K562 (cell line): ENCODE measurements at regions not wholly inside any gene's neighbourhood (a gene's known extent, or its start where the extent isn't known, plus 50 kb on each side); places are given as distances from the start of the nearest gene placed in this dataset.
A peak's percentile ranks its signal among the peaks of the same experiment; 100 is the strongest.

ENCODE experiments used
- ATF1 ChIP-seq, 2 experiments: fragments of 450-650 bp in 1 of 2; IDR thresholded peaks; 2 replicates each; pipeline ENCODE4 v1.6.1; 2016; ENCODE audit warnings: missing compliant biosample characterization in 1 of 2, missing genetic modification characterization in 1 of 2
- CAMTA2 ChIP-seq: fragments of 250-450 bp; sonication (Bioruptor Pico); conservative IDR thresholded peaks from 2 replicates; pipeline ENCODE4 v1.5.1; 2022
- CXXC5 ChIP-seq: fragments of 250-450 bp; sonication (Bioruptor Pico); IDR thresholded peaks from 2 replicates; pipeline ENCODE4 v1.8.0; 2022; ENCODE audit warnings: inconsistent platforms, mild to moderate bottlenecking, moderate library complexity
- ELK3 ChIP-seq: fragments of 450-650 bp; formaldehyde crosslinking; IDR thresholded peaks from 2 replicates; pipeline ENCODE4 v1.4.0; 2020; ENCODE audit warnings: mild to moderate bottlenecking
- FOSL1 ChIP-seq: fragments of 200-800 bp; sonication (Bioruptor generic); conservative IDR thresholded peaks from 2 replicates; pipeline ENCODE4 v1.6.1; 2016; ENCODE audit warnings: missing genetic modification characterization, missing compliant biosample characterization
- FOXM1 ChIP-seq, 2 experiments: fragments of 450-650 bp in 1 of 2; sonication (generic) in 1 of 2; formaldehyde crosslinking in 1 of 2; IDR thresholded peaks; 2 replicates each; pipeline versions ENCODE4 v1.6.1 to v1.9.0; 2017 to 2022; ENCODE audit warnings: low read depth in 2 of 2, mild to moderate bottlenecking in 2 of 2, missing genetic modification reagents in 1 of 2, moderate library complexity in 1 of 2
- KAT2B ChIP-seq: IDR thresholded peaks from one replicate; pipeline ENCODE4 v1.6.1; 2012; ENCODE audit warnings: low read depth, mild to moderate bottlenecking, control low read depth, inconsistent platforms, low read length, moderate library complexity
- SNRNP70 ChIP-seq: fragments of 200-400 bp; formaldehyde crosslinking; optimal IDR thresholded peaks from 2 replicates; pipeline ENCODE3; 2017; ENCODE audit warnings: low read depth, low read length
- ZBTB12 ChIP-seq: fragments of 250-450 bp; sonication (Bioruptor Pico); IDR thresholded peaks from 2 replicates; pipeline ENCODE4 v1.4.0; 2020
- ZBTB8A ChIP-seq: fragments of 450-650 bp; IDR thresholded peaks from 2 replicates; pipeline ENCODE4 v1.6.1; 2018; ENCODE audit warnings: mild to moderate bottlenecking, moderate library complexity; ENCODE audit not compliant: partially characterized antibody
- ZNF354B ChIP-seq: fragments of 250-450 bp; sonication (Bioruptor Pico); IDR thresholded peaks from 2 replicates; pipeline ENCODE4 v1.4.0; 2020
- ZNF79 ChIP-seq: fragments of 250-450 bp; sonication (Bioruptor Pico); IDR thresholded peaks from 2 replicates; pipeline ENCODE4 v1.4.0; 2020; ENCODE audit warnings: low read depth, mild to moderate bottlenecking, moderate library complexity
- TF ChIP-seq, protein P1 (sequence below): fragments of 250-450 bp; sonication (Bioruptor Pico); IDR thresholded peaks from 2 replicates; pipeline ENCODE4 v1.8.0; 2021; ENCODE audit warnings: borderline replicate concordance, mild to moderate bottlenecking, moderate library complexity; ENCODE audit not compliant: poor library complexity, severe bottlenecking
- TF ChIP-seq, protein P2 (sequence below), 3 experiments: IDR thresholded peaks in 2 of 3; conservative IDR thresholded peaks in 1 of 3; 2 replicates each; pipeline ENCODE4 v1.5.1; 2011 to 2012; ENCODE audit warnings: low read length in 3 of 3, mild to moderate bottlenecking in 3 of 3, control low read depth in 2 of 3, improper control_type of control experiment in 1 of 3, inconsistent platforms in 1 of 3, low read depth in 1 of 3, mixed read lengths in 1 of 3, moderate library complexity in 1 of 3; ENCODE audit not compliant: insufficient read depth in 2 of 3
- TF ChIP-seq, protein P3 (sequence below): fragments of 450-650 bp; IDR thresholded peaks from 2 replicates; pipeline ENCODE4 v1.6.1; 2018; ENCODE audit not compliant: partially characterized antibody
- TF ChIP-seq, protein P4 (sequence below), 3 experiments: fragments of 200-800 bp in 1 of 3; sonication (Bioruptor generic) in 1 of 3; sonication (generic) in 1 of 3; formaldehyde crosslinking in 1 of 3; IDR thresholded peaks; 2 replicates each; pipeline versions ENCODE4 v1.6.1 to v1.8.0; 2016 to 2022; ENCODE audit warnings: mild to moderate bottlenecking in 2 of 3, missing compliant biosample characterization in 2 of 3, missing genetic modification characterization in 2 of 3, missing genetic modification reagents in 1 of 3

DNA sequence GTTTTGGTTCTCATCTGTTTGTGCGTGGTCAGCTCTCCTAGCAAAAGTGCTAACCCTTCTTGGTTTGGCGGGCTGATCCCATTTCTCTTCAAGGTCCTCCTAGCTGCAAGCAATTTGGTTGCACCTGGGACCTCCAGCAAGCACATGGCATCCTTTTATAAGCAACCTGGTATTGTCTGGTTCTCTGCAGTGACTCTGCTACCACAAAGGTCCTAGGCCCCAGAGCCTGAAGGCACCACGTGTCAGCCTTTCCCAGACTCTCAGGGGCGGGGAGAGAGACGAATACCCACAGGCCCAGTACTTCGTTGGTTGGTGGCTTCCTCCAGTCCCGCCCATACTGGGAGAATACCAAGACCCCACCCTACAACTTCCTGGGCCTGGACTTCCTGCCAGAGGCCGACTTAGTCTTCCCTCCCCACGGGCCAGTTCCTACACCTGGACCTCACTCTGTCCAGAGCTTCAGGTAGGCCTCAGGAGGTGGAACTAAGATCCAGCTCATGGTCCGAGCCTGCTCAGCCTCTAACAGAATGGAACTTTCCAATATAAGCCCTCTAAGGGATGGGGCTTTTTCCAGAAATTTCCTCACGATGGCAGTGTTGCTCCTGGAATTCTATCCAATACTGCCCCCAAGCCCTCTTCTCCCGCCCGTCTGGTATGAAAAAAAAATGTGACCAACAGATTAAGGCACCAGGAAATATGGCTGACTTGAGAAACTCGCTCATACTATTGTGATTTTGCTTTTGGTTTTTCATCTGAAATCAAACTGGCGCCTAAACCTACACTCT is 192.5 kb upstream of the STK26 start (continued):
- TF ChIP-seq ZBTB8A (no peak), ATF1 (CRISPR knock-in tag; IDR thresholded peaks at IDR 0.05) (no peak), ATF1 (tag; IDR thresholded peaks at IDR 0.05) (peak; percentile 51; the same call in 1 of the 2 replicates), CXXC5 (CRISPR knock-in tag) (no peak; the same call in 1 of the 2 replicates), SNRNP70 (no peak), ZNF354B (CRISPR knock-in tag) (no peak), FOSL1 (tag) (0 out of 2 replicates have a peak, but pooled peaks have one; percentile 36), ZNF79 (no peak), ZBTB12 (CRISPR knock-in tag) (no peak), CAMTA2 (CRISPR knock-in tag) (no peak), ELK3 (CRISPR knock-in tag) (no peak), KAT2B (no peak), FOXM1 (IDR thresholded peaks at IDR 0.05; ENCODE audit: low read depth) (peak; percentile 27; the same call in 1 of the 2 replicates), FOXM1 (CRISPR knock-in tag; IDR thresholded peaks at IDR 0.05; ENCODE audit: low read depth) (no peak)
- TF ChIP-seq, protein P1, sequence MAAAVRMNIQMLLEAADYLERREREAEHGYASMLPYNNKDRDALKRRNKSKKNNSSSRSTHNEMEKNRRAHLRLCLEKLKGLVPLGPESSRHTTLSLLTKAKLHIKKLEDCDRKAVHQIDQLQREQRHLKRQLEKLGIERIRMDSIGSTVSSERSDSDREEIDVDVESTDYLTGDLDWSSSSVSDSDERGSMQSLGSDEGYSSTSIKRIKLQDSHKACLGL, result no peak
- TF ChIP-seq, protein P2, sequence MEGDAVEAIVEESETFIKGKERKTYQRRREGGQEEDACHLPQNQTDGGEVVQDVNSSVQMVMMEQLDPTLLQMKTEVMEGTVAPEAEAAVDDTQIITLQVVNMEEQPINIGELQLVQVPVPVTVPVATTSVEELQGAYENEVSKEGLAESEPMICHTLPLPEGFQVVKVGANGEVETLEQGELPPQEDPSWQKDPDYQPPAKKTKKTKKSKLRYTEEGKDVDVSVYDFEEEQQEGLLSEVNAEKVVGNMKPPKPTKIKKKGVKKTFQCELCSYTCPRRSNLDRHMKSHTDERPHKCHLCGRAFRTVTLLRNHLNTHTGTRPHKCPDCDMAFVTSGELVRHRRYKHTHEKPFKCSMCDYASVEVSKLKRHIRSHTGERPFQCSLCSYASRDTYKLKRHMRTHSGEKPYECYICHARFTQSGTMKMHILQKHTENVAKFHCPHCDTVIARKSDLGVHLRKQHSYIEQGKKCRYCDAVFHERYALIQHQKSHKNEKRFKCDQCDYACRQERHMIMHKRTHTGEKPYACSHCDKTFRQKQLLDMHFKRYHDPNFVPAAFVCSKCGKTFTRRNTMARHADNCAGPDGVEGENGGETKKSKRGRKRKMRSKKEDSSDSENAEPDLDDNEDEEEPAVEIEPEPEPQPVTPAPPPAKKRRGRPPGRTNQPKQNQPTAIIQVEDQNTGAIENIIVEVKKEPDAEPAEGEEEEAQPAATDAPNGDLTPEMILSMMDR (IDR thresholded peaks at IDR 0.05 in 2 of 3, conservative IDR thresholded peaks at IDR 0.05 in 1 of 3; ENCODE audit: insufficient read depth in 2 of 3, low read depth in 1 of 3, low read length in 3 of 3), result peak; percentile 50 to 84 (median 82)
- TF ChIP-seq, protein P3, sequence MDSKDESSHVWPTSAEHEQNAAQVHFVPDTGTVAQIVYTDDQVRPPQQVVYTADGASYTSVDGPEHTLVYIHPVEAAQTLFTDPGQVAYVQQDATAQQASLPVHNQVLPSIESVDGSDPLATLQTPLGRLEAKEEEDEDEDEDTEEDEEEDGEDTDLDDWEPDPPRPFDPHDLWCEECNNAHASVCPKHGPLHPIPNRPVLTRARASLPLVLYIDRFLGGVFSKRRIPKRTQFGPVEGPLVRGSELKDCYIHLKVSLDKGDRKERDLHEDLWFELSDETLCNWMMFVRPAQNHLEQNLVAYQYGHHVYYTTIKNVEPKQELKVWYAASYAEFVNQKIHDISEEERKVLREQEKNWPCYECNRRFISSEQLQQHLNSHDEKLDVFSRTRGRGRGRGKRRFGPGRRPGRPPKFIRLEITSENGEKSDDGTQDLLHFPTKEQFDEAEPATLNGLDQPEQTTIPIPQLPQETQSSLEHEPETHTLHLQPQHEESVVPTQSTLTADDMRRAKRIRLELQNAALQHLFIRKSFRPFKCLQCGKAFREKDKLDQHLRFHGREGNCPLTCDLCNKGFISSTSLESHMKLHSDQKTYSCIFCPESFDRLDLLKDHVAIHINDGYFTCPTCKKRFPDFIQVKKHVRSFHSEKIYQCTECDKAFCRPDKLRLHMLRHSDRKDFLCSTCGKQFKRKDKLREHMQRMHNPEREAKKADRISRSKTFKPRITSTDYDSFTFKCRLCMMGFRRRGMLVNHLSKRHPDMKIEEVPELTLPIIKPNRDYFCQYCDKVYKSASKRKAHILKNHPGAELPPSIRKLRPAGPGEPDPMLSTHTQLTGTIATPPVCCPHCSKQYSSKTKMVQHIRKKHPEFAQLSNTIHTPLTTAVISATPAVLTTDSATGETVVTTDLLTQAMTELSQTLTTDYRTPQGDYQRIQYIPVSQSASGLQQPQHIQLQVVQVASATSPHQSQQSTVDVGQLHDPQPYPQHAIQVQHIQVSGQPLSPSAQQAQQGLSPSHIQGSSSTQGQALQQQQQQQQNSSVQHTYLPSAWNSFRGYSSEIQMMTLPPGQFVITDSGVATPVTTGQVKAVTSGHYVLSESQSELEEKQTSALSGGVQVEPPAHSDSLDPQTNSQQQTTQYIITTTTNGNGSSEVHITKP, result peak; percentile 98
- TF ChIP-seq, protein P4, sequence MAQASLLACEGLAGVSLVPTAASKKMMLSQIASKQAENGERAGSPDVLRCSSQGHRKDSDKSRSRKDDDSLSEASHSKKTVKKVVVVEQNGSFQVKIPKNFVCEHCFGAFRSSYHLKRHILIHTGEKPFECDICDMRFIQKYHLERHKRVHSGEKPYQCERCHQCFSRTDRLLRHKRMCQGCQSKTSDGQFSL (CRISPR knock-in tag; IDR thresholded peaks at IDR 0.05), result no peak
- TF ChIP-seq, protein P4 (tag; IDR thresholded peaks at IDR 0.05), result no peak
